ENCODE measurements at regions not wholly inside any gene's neighbourhood (a gene's known extent, or its start where the extent isn't known, plus 50 kb on each side); places are given as distances from the start of the nearest gene placed in this dataset.
A peak's percentile ranks its signal among the peaks of the same experiment; 100 is the strongest.
"Not testable (repeated sequence)": the region's sequence is repeated elsewhere in the genome, so short reads cannot be mapped to it uniquely, and the experiment has no call there.

GRCh38 chr15:68482246-68482645, 50.3 kb upstream of the ITGA11 start:
- DNase-seq (ENCODE audit: low spot score): no peak

GRCh38 chr15:68483165-68483564, 51.2 kb upstream of the ITGA11 start:
- DNase-seq (ENCODE audit: low spot score): no peak

GRCh38 chr15:68484220-68484619, 52.3 kb upstream of the ITGA11 start:
- DNase-seq (ENCODE audit: low spot score): no peak

GRCh38 chr15:68484696-68485400, 52.9 kb upstream of the ITGA11 start:
- no peak for DNase-seq (ENCODE audit: low spot score)

GRCh38 chr15:68485721-68486360, 53.9 kb upstream of the ITGA11 start:
- DNase-seq (ENCODE audit: low spot score): no peak

- no peak for DNase-seq (ENCODE audit: low spot score)
Measured at GRCh38 chr15:68487087-68487843, 55.3 kb upstream of the ITGA11 start.

GRCh38 chr15:68488290-68488689, 56.3 kb upstream of the ITGA11 start:
- DNase-seq (ENCODE audit: low spot score): no peak

- DNase-seq (ENCODE audit: low spot score): no peak
Measured at GRCh38 chr15:68488966-68489365, 57.0 kb upstream of the ITGA11 start.

- DNase-seq (ENCODE audit: low spot score): no peak
Measured at GRCh38 chr15:68489421-68489820, 57.5 kb upstream of the ITGA11 start.

GRCh38 chr15:68491415-68492106, 59.6 kb upstream of the ITGA11 start:
- no peak for DNase-seq (ENCODE audit: low spot score)

GRCh38 chr15:68492855-68493254, 60.9 kb upstream of the ITGA11 start:
- no peak for DNase-seq (ENCODE audit: low spot score)

GRCh38 chr15:68493629-68494028, 61.7 kb upstream of the ITGA11 start:
- no peak for DNase-seq (ENCODE audit: low spot score)

GRCh38 chr15:68494573-68495110, 62.7 kb upstream of the ITGA11 start:
- no peak for DNase-seq (ENCODE audit: low spot score)

- no peak for DNase-seq (ENCODE audit: low spot score)
Measured at GRCh38 chr15:68495221-68495950, 63.4 kb upstream of the ITGA11 start.

GRCh38 chr15:68495981-68496705, 64.2 kb upstream of the ITGA11 start:
- DNase-seq (ENCODE audit: low spot score): no peak

- DNase-seq (ENCODE audit: low spot score): not testable (repeated sequence)
Measured at GRCh38 chr15:68496751-68497150, 64.8 kb upstream of the ITGA11 start.

GRCh38 chr15:68497206-68497910, 65.4 kb upstream of the ITGA11 start:
- no peak for DNase-seq (ENCODE audit: low spot score)

- DNase-seq (ENCODE audit: low spot score): no peak
Measured at GRCh38 chr15:68498076-68498475, 66.1 kb upstream of the ITGA11 start.

- DNase-seq (ENCODE audit: low spot score): peak; percentile 15
Measured at GRCh38 chr15:68499620-68500312, 67.8 kb upstream of the ITGA11 start.

Measured in ecto neural progenitor cell (in vitro differentiated cells).